IMR-90 (cell line): ENCODE measurements at regions not wholly inside any gene's neighbourhood (a gene's known extent, or its start where the extent isn't known, plus 50 kb on each side); places are given as distances from the start of the nearest gene placed in this dataset.

ENCODE experiments used
- ATAC-seq: fragments of 200-7000 bp; cut with Tn5 transposase; 2 replicates; pipeline ENCODE4 v1.9.1; 2020; ENCODE audit warnings: low read depth, mild to moderate bottlenecking, moderate library complexity
- BruUV-seq: library from RNA; stranded (reverse); fragments of 400-500 nt; replicated peaks from 2 replicates; lab custom pipeline; 2021; lab: Mats Ljungman, UMichigan
- CTCF ChIA-PET: fragments of 300-600 bp; formaldehyde crosslinking; extraction: SDS; loops from one replicate; lab custom pipeline; 2021; ENCODE audit warnings: antibody characterized with exemption; lab: Yijun Ruan, JAX
- POLR2A ChIA-PET: fragments of 300-600 bp; sonication (Branson Sonifier 250); formaldehyde crosslinking; loops from one replicate; lab custom pipeline; 2022; ENCODE audit warnings: antibody characterized with exemption; ENCODE audit not compliant: unreplicated experiment; lab: Charles Lee
- DNase-seq: peaks from one replicate; pipeline ENCODE4 v3.0.0; 2013
- H2AFZ ChIP-seq: replicated peaks from 2 replicates; pipeline ENCODE3; 2013; ENCODE audit warnings: low read length, mild to moderate bottlenecking; ENCODE audit not compliant: poor library complexity
- H2AK5ac ChIP-seq: 2 replicates; pipeline ENCODE4 v1.6.1; 2013; ENCODE audit warnings: low read depth, low read length, inconsistent platforms
- H2AK9ac ChIP-seq: replicated peaks from 2 replicates; pipeline ENCODE3; 2013; ENCODE audit warnings: mild to moderate bottlenecking, low read depth, low read length, moderate library complexity; ENCODE audit not compliant: poor library complexity
- H2BK120ac ChIP-seq: 2 replicates; pipeline ENCODE4 v1.6.1; 2013; ENCODE audit warnings: low read depth, low read length, inconsistent platforms
- H2BK15ac ChIP-seq: 3 replicates; pipeline ENCODE4 v1.6.1; 2013; ENCODE audit warnings: low read depth, low read length, inconsistent platforms
- H2BK20ac ChIP-seq: 2 replicates; pipeline ENCODE4 v1.6.1; 2013; ENCODE audit warnings: low read depth, mild to moderate bottlenecking, inconsistent platforms, low read length, moderate library complexity
- H2BK5ac ChIP-seq: 2 replicates; pipeline ENCODE4 v1.6.1; 2013; ENCODE audit warnings: mild to moderate bottlenecking, low read depth, low read length, inconsistent platforms; ENCODE audit not compliant: poor library complexity, severe bottlenecking
- H3K14ac ChIP-seq: replicated peaks from 2 replicates; pipeline ENCODE4 v1.6.1; 2013; ENCODE audit warnings: low read depth, low read length, inconsistent platforms
- H3K18ac ChIP-seq: 2 replicates; pipeline ENCODE4 v1.6.1; 2013; ENCODE audit warnings: low read depth, low read length, control low read depth
- H3K23ac ChIP-seq: 2 replicates; pipeline ENCODE4 v1.6.1; 2013; ENCODE audit warnings: low read depth, low read length, inconsistent platforms
- H3K27ac ChIP-seq: 2 replicates; pipeline ENCODE4 v1.5.1; 2013; ENCODE audit warnings: mild to moderate bottlenecking, control low read depth, low read length; ENCODE audit not compliant: insufficient read depth
- H3K27me3 ChIP-seq: 2 replicates; pipeline ENCODE4 v1.6.1; 2013; ENCODE audit warnings: low read length; ENCODE audit not compliant: control insufficient read depth, insufficient read depth
- H3K36me3 ChIP-seq: 2 replicates; pipeline ENCODE4 v1.6.1; 2013; ENCODE audit warnings: low read length, mixed read lengths; ENCODE audit not compliant: control insufficient read depth, insufficient read depth
- H3K4ac ChIP-seq: 2 replicates; pipeline ENCODE4 v1.6.1; 2013; ENCODE audit warnings: low read depth, low read length, inconsistent platforms
- H3K4me1 ChIP-seq: 2 replicates; pipeline ENCODE4 v1.6.1; 2013; ENCODE audit warnings: low read length, mixed read lengths; ENCODE audit not compliant: control insufficient read depth, insufficient read depth
- H3K4me2 ChIP-seq: 2 replicates; pipeline ENCODE4 v1.6.1; 2013; ENCODE audit warnings: low read depth, mild to moderate bottlenecking, control low read depth, low read length, moderate library complexity
- H3K4me3 ChIP-seq: 2 replicates; pipeline ENCODE4 v1.5.1; 2013; ENCODE audit warnings: low read depth, mild to moderate bottlenecking, control low read depth, low read length, moderate library complexity; ENCODE audit not compliant: insufficient read depth
- H3K56ac ChIP-seq: 2 replicates; pipeline ENCODE4 v1.6.1; 2013; ENCODE audit warnings: low read length, inconsistent platforms; ENCODE audit not compliant: insufficient read depth; ENCODE audit errors: extremely low read depth
- H3K79me1 ChIP-seq, 2 experiments: 2 replicates each; pipeline ENCODE4 v1.6.1; 2013; ENCODE audit warnings: low read length in 2 of 2, inconsistent platforms in 1 of 2, low read depth in 1 of 2
- H3K9ac ChIP-seq: 2 replicates; pipeline ENCODE4 v1.6.1; 2013; ENCODE audit warnings: low read depth, low read length, control low read depth
- H3K9me1 ChIP-seq: 2 replicates; pipeline ENCODE4 v1.6.1; 2013; ENCODE audit warnings: low read length, inconsistent platforms; ENCODE audit not compliant: insufficient read depth
- H3K9me3 ChIP-seq: 2 replicates; pipeline ENCODE4 v1.6.1; 2013; ENCODE audit warnings: low read length; ENCODE audit not compliant: control insufficient read depth, insufficient read depth
- H4K20me1 ChIP-seq: 2 replicates; pipeline ENCODE4 v1.6.1; 2013; ENCODE audit warnings: low read length, inconsistent platforms; ENCODE audit not compliant: insufficient read depth
- H4K5ac ChIP-seq: 2 replicates; pipeline ENCODE4 v1.6.1; 2013; ENCODE audit warnings: mild to moderate bottlenecking, low read depth, low read length, control low read depth
- H4K8ac ChIP-seq, 2 experiments: 2 replicates each; pipeline ENCODE4 v1.6.1; 2013; ENCODE audit warnings: low read depth in 2 of 2, low read length in 2 of 2, control low read depth in 1 of 2, inconsistent platforms in 1 of 2
- H4K91ac ChIP-seq: 2 replicates; pipeline ENCODE4 v1.6.1; 2013; ENCODE audit warnings: low read depth, low read length, inconsistent platforms; ENCODE audit not compliant: insufficient read depth
- BHLHE40 ChIP-seq: fragments of 150-350 bp; IDR thresholded peaks from 2 replicates; pipeline ENCODE4 v1.6.1; 2016; ENCODE audit warnings: mild to moderate bottlenecking, low read depth, low read length
- CEBPB ChIP-seq: IDR thresholded peaks from 2 replicates; pipeline ENCODE4 v1.6.1; 2012; ENCODE audit warnings: low read depth, low read length, improper control_type of control experiment
- CHD1 ChIP-seq: IDR thresholded peaks from 2 replicates; pipeline ENCODE4 v1.6.1; 2012; ENCODE audit warnings: low read depth, low read length, improper control_type of control experiment
- CTCF ChIP-seq: conservative IDR thresholded peaks from 2 replicates; pipeline ENCODE4 v1.5.1; 2012; ENCODE audit warnings: mild to moderate bottlenecking, low read depth, low read length, improper control_type of control experiment
- ELK1 ChIP-seq: fragments of 150-350 bp; IDR thresholded peaks from 2 replicates; pipeline ENCODE4 v1.6.1; 2016; ENCODE audit warnings: low read depth, mild to moderate bottlenecking, low read length, moderate library complexity, borderline replicate concordance
- FOS ChIP-seq: fragments of 150-350 bp; IDR thresholded peaks from 2 replicates; pipeline ENCODE4 v1.6.1; 2016; ENCODE audit warnings: low read depth, low read length
- MAFK ChIP-seq: IDR thresholded peaks from 2 replicates; pipeline ENCODE4 v1.6.1; 2012; ENCODE audit warnings: low read depth, low read length, improper control_type of control experiment
- MAZ ChIP-seq: IDR thresholded peaks from 2 replicates; pipeline ENCODE4 v1.6.1; 2012; ENCODE audit warnings: low read depth, mild to moderate bottlenecking, low read length, improper control_type of control experiment, moderate library complexity, borderline replicate concordance
- MXI1 ChIP-seq: IDR thresholded peaks from 2 replicates; pipeline ENCODE4 v1.6.1; 2012; ENCODE audit warnings: low read depth, mild to moderate bottlenecking, low read length, moderate library complexity, borderline replicate concordance
- NFE2L2 ChIP-seq: fragments of 150-350 bp; IDR thresholded peaks from 2 replicates; pipeline ENCODE4 v1.6.1; 2016; ENCODE audit warnings: low read depth, mild to moderate bottlenecking, low read length
- POLR2A ChIP-seq: IDR thresholded peaks from 2 replicates; pipeline ENCODE4 v1.6.1; 2012; ENCODE audit warnings: mild to moderate bottlenecking, low read depth, low read length
- RAD21 ChIP-seq: IDR thresholded peaks from 2 replicates; pipeline ENCODE4 v1.6.1; 2012; ENCODE audit warnings: low read length, improper control_type of control experiment
- RCOR1 ChIP-seq: IDR thresholded peaks from 2 replicates; pipeline ENCODE4 v1.6.1; 2012; ENCODE audit warnings: mild to moderate bottlenecking, low read length, improper control_type of control experiment; ENCODE audit not compliant: insufficient replicate concordance
- RFX5 ChIP-seq: IDR thresholded peaks from 2 replicates; pipeline ENCODE4 v1.8.0; 2012; ENCODE audit warnings: low read depth, mild to moderate bottlenecking, low read length, moderate library complexity
- SMC3 ChIP-seq: fragments of 150-350 bp; IDR thresholded peaks from 2 replicates; pipeline ENCODE4 v1.6.1; 2016; ENCODE audit warnings: low read depth, mild to moderate bottlenecking, antibody characterized with exemption, low read length, moderate library complexity
- USF2 ChIP-seq: fragments of 150-350 bp; IDR thresholded peaks from 2 replicates; pipeline ENCODE4 v1.6.1; 2017; ENCODE audit warnings: mild to moderate bottlenecking, antibody characterized with exemption, low read length, low read depth
- WGBS, 2 experiments: methylation state at CpG; one replicate each; pipeline versions ENCODE4 v1.1.5 to v1.1.7; 2013; ENCODE audit warnings: missing lambda C conversion rate in 2 of 2; ENCODE audit not compliant: insufficient read length in 1 of 2; ENCODE audit errors: extremely low coverage in 2 of 2; 5-methylcytosine and 5-hydroxymethylcytosine counted together
- dilution Hi-C: fragments of 300-500 bp; cut with HindIII; formaldehyde crosslinking; loops from one replicate; pipeline ENCODE4 v1.14.3; 2018; ENCODE audit warnings: low sequenced_read_pairs; ENCODE audit not compliant: unreplicated experiment
- in situ Hi-C: fragments of 300-500 bp; cut with MboI; formaldehyde crosslinking; loops from 3 replicates; pipeline ENCODE4 v1.14.3; 2019; ENCODE audit warnings: low sequenced_read_pairs, inconsistent platforms, mixed read lengths
- intact Hi-C: fragments of 100-400 bp; cut with micrococcal nuclease; formaldehyde crosslinking; loops from 2 replicates; pipeline ENCODE4 v1.10.0; 2022

GRCh38 chr4:78706302-78706701, 69.8 kb upstream of the BMP2K start:
- Histone ChIP-seq H2AFZ (no peak overlapping the region), H4K20me1 (no peaks in the 10 kb centered on the region), H4K5ac (no peak overlapping the region), H2BK120ac (no peak overlapping the region), H3K56ac (no peak overlapping the region), H3K4me2 (no peak overlapping the region), H3K9me3 (peaks cover 7% of the 10 kb centered on the region), H2AK9ac (no peak overlapping the region), H2BK15ac (no peak overlapping the region), H3K79me1 (no peaks in the 10 kb centered on the region), H3K18ac (no peak overlapping the region), H3K14ac (no peak overlapping the region), H4K91ac (no peak overlapping the region), H3K4ac (no peak overlapping the region), H3K36me3 (no peaks in the 10 kb centered on the region), H4K8ac (no peak overlapping the region), H3K9ac (no peak overlapping the region), H3K27ac (no peak overlapping the region), H2AK5ac (no peak overlapping the region), H3K4me1 (peaks cover 3% of the 10 kb centered on the region; the same call in 1 of the 2 replicates), H3K23ac (no peak overlapping the region), H3K9me1 (no peaks in the 10 kb centered on the region), H2BK20ac (no peak overlapping the region), H2BK5ac (no peak overlapping the region), H3K4me3 (no peak overlapping the region), H3K27me3 (no peaks in the 10 kb centered on the region)
- dilution Hi-C loops = no loop called here
- intact Hi-C loops = no loop called here
- BruUV-seq = no TSS peak
- TF ChIP-seq ELK1 = no peak
- TF ChIP-seq CEBPB = no peak
- TF ChIP-seq POLR2A = no peak
- no peak for TF ChIP-seq MAZ
- no peak for TF ChIP-seq BHLHE40
- TF ChIP-seq RFX5 = no peak
- TF ChIP-seq FOS = no peak
- TF ChIP-seq MXI1 = no peak
- TF ChIP-seq CTCF = no peak
- no peak for TF ChIP-seq CHD1
- no peak for TF ChIP-seq RCOR1
- TF ChIP-seq USF2 = no peak
- no peak for TF ChIP-seq SMC3
- no peak for TF ChIP-seq NFE2L2
- TF ChIP-seq RAD21 = no peak
- TF ChIP-seq MAFK = no peak
- ChIA-PET POLR2A (no interaction called here), CTCF (no interaction called here)
- ATAC-seq (no peak), DNase-seq (no peak)
- in situ Hi-C loops = no loop called here
- 30% methylated on average over 2 of the region's 6 CpGs; no CpG with 5 or more reads in 1 of the 2 experiments for whole genome bisulfite sequencing, 2 experiments
